Occipital lobe (tissue), 1 donor: ENCODE measurements at regions not wholly inside any gene's neighbourhood (a gene's known extent, or its start where the extent isn't known, plus 50 kb on each side); places are given as distances from the start of the nearest gene placed in this dataset.
A peak's percentile ranks its signal among the peaks of the same experiment; 100 is the strongest.

Experiments used
- DNase-seq: peaks from one replicate; lab custom pipeline; 2025; lab: John Stamatoyannopoulos, UW

DNA sequence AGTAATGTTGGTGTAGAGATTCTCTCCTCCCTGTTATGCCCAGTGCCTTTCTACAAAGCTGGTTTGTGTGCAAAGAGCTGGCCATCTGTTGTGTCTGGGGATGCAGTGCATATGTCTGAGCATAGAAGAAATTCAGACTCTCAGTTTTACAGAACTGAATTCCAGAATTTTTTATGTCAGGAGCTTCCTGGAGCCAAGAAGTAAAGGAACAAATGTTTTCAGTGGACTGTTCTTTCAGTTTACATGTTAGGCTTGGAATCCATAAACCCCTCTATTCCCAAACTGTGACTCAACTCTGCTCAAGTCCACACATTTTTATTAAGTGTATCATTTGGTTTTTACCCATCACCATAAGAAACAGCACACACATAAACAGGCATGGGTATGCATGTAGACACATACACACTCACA is 366.0 kb downstream of the BRINP1 start:
- peak; percentile 10 for DNase-seq

GRCh38 chr9:119003882-119004617 is 365.2 kb downstream of the BRINP1 start:
- no peak for DNase-seq

DNA sequence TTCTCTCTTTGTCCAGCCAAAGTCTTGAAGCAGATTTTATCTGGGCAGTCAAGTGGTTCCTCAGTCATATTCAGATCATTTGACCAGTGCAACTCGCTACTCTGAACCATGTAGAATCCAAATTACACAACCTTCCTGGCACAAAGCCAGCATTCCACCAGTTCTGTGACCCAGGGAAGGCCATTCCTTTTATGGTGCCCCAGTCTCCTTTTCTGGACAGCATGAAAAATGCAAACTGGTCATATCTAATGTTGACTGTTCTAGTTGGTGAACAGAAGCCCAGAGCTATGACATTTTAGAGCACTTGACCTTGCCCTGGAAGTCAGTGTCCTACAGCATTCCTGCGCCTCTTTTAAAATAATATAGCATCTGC is 364.6 kb downstream of the BRINP1 start:
- DNase-seq, result no peak

GRCh38 chr9:119005162-119005561 is 364.1 kb downstream of the BRINP1 start:
- no peak for DNase-seq

DNA sequence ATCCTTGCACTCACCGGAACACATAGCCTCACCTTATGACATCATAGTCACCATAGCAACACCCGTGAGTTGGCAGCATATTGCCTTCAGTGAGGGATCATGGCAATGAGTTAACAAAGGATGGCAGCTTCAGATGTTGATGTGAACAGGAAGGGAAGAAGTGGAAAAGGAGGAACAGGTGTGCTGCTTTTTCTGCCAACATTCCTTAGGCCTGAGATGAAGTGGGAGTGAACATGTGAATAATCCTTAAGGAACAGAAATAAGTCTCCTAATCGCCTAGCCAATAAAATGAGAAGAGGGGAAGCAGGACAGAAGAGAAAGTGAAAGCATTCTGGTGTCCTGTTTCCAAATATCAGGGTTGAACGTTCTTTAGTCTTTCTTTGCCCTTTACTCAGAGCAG is 360.0 kb downstream of the BRINP1 start:
- DNase-seq, result no peak

DNA sequence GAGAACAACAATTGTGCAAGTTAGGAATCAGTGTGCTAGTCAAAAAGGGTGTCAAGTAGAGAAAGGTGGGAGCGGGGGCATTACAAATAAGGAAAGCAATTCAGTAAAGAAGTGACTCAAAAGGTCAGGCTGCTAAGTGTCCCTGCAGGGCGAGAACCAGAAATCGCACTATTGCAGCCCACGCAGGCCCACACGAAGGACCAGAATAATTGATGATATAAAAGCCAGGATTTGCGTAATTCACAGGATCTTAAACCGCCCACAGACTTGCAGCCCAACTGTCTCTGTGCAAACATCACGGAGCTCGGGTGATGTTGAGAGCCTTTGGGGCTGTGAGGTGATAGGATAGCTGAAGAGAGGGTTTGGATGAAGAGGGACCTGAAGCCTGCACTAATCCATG is 349.0 kb downstream of the BRINP1 start:
- DNase-seq, result no peak

- no peak for DNase-seq
Measured at GRCh38 chr9:119020730-119021333, 348.4 kb downstream of the BRINP1 start.

DNA sequence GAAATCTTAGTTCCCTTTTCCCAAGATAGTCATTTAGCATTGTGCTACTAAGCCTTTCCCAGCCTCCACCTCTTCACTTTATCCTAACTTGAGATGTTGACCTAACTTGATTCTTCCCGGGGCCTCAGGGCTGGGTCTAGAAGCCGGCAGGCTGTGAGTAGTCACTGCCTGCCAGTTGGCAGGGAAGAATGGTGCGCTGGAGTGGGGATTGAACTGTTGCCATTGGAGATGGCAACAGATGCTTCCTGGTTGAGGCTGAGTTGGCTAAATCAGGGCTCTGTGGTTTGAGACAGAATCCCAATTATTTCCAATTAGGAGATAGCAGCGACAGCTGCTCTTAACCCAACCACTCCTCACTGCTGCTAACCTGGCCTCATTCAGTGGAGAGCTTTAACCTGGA is 343.1 kb downstream of the BRINP1 start:
- DNase-seq, result peak; percentile 50

GRCh38 chr9:119027901-119028699 is 341.1 kb downstream of the BRINP1 start:
- DNase-seq, result no peak

GRCh38 chr9:119029886-119030285 is 339.3 kb downstream of the BRINP1 start:
- DNase-seq, result no peak

DNA sequence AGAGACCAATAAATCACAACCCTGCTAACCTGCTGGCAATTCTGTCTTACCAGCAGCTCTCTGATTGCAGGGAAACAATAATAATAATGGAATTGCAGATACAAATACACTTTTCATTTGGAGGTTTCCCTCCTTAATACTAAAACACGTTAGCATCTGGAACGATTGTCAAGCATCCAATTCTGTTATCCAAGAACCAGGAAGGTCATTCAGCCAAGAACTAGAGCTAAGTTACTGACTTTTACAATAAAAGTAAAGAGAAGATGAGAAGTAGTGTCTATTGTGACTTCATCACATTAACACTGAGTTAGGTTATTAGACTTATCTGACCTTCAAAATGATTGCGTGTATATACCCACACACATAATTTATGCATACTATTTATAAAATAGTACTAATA is 335.6 kb downstream of the BRINP1 start:
- DNase-seq, result no peak

GRCh38 chr9:119036969-119037368 is 332.3 kb downstream of the BRINP1 start:
- no peak for DNase-seq

DNA sequence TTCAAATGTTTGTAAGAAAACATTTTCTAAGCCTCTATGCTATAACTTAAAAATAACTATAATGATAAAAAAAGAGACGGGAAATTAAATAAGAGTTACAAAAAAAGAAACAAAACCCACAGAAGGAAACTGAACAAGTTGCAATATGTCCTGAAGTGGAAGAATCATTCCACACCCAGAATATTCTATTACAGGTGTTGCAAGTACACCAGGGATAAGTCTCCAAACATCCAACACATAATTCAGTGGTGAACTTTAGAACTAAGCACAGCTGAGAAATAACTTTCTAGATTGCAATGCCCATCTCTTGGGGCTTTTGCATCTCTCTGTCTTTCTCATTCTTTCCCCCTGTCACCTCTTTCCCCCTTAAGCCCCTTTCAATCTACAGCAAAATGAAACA is 325.2 kb downstream of the BRINP1 start:
- DNase-seq, result no peak

GRCh38 chr9:119044806-119045205 is 324.4 kb downstream of the BRINP1 start:
- no peak for DNase-seq

DNA sequence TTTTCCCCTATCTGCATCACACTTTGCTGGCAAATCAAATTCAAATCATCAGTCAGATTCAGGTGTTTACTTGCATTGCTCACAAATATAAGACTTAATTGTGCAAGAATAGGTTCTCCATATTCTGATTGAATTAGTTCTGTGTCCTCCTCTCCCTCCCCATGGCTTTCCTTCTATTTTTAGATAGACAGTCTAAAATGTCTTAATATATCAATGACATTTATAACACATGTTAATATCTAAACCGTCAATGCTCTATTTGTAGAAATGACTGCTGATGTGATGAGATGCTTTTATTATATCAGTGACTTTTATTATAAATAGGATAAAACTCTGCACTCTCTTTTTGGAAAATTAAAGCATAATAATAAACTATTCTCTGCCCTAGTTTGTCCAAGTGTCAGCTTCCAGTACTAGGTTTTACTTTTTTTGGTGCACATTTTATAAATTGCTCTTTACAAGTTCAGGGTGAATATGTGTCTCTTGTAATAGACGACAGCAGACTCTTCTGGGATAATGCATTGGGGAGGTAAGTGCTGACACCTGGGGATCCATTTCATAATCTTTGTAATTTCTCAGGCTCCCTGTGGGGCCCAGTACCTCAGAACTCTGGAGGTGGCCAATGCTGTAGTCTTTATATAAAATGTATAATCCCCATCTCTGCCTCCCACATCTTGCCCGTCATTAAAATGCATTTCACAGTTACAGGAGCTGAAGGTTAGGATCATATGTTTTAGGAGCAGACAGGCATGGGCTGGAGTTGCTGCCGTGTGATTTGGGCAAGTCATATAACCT is 321.5 kb downstream of the BRINP1 start:
- no peak for DNase-seq

DNA sequence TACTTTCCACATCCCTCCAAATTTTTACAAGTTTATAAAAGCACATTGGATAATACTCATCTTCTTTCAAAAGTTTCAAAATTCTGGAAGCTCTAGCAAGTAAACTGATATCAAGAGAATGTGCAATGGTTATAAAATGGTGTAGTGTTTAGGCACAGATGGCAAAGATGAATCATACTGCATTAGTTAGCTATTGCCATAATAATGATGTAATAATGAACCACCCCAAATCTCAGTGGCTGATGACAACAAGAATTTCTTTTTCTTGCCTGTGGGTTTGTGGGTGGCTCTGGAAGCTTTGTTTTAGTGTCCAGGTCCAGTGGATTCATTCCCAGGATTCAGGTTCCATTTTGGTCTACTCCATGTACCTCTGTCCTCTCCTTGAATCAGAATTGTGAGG is 319.0 kb downstream of the BRINP1 start:
- no peak for DNase-seq

GRCh38 chr9:119052339-119053030 is 316.8 kb downstream of the BRINP1 start:
- no peak for DNase-seq

- no peak for DNase-seq
Measured at GRCh38 chr9:119053070-119053469, 316.2 kb downstream of the BRINP1 start.

- no peak for DNase-seq
Measured at GRCh38 chr9:119060629-119061385, 308.4 kb downstream of the BRINP1 start.

DNA sequence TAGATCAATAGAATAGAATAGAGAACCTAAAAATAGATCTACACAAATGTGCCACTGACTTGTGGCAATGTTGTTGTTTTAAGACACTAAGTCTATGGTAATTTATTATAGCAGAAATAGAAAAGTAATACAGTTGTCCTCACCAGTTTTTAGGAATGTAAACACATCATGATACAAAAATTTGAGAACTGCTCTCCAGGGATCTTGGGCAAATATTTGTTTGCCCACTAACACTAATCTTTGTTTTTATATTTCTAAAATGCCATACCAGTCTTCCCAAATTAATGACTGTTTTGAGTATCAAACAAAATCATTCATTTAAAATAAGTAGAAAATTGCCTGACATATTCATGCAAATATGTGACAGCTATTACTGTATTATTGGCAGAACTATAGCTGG is 297.6 kb downstream of the BRINP1 start:
- no peak for DNase-seq
